MCF 10A (cell line): ENCODE measurements at regions not wholly inside any gene's neighbourhood (a gene's known extent, or its start where the extent isn't known, plus 50 kb on each side); places are given as distances from the start of the nearest gene placed in this dataset.
"Not testable (repeated sequence)": the region's sequence is repeated elsewhere in the genome, so short reads cannot be mapped to it uniquely, and the experiment has no call there.

Experiments
- BruUV-seq: library from RNA; stranded (reverse); fragments of 400-500 nt; replicated peaks from 2 replicates; lab custom pipeline; 2021; lab: Mats Ljungman, UMichigan
- CTCF ChIA-PET: fragments of 300-600 bp; sonication (Branson Sonifier 250); formaldehyde crosslinking; extraction: SDS; loops from one replicate; lab custom pipeline; 2021; ENCODE audit warnings: antibody characterized with exemption, inconsistent platforms; lab: Yijun Ruan, JAX
- POLR2A ChIA-PET: fragments of 300-600, 350-650 bp; sonication (Branson Sonifier 250); formaldehyde crosslinking; extraction: SDS; loops from one replicate; lab custom pipeline; 2020; ENCODE audit warnings: antibody characterized with exemption, inconsistent platforms; lab: Yijun Ruan, JAX
- DNase-seq: peaks from one replicate; pipeline ENCODE4 v3.0.0-alpha.2; 2018; ENCODE audit not compliant: unreplicated experiment
- H3K27ac Mint-ChIP-seq: one replicate; pipeline ENCODE4 v1.8.0; 2022; ENCODE audit warnings: mild to moderate bottlenecking, low read depth, mixed read lengths; ENCODE audit not compliant: unreplicated experiment
- H3K27me3 Mint-ChIP-seq: one replicate; pipeline ENCODE4 v1.8.0; 2022; ENCODE audit warnings: mixed read lengths; ENCODE audit not compliant: insufficient read depth, unreplicated experiment
- H3K36me3 Mint-ChIP-seq: one replicate; pipeline ENCODE4 v1.8.0; 2022; ENCODE audit warnings: mild to moderate bottlenecking, moderate library complexity, mixed read lengths; ENCODE audit not compliant: insufficient read depth, unreplicated experiment
- H3K4me1 Mint-ChIP-seq: one replicate; pipeline ENCODE4 v1.8.0; 2022; ENCODE audit warnings: mixed read lengths; ENCODE audit not compliant: insufficient read depth, unreplicated experiment
- H3K4me3 Mint-ChIP-seq: one replicate; pipeline ENCODE4 v1.8.0; 2022; ENCODE audit warnings: mild to moderate bottlenecking, moderate library complexity, mixed read lengths; ENCODE audit not compliant: unreplicated experiment
- H3K9me3 Mint-ChIP-seq: one replicate; pipeline ENCODE4 v1.8.0; 2022; ENCODE audit warnings: mixed read lengths; ENCODE audit not compliant: unreplicated experiment
- CTCF ChIP-seq: fragments of 200-600 bp; IDR thresholded peaks from one replicate; pipeline ENCODE4 v1.8.0; 2022; ENCODE audit warnings: antibody characterized with exemption, mild to moderate bottlenecking; ENCODE audit not compliant: unreplicated experiment
- intact Hi-C: fragments of 100-400 bp; cut with micrococcal nuclease; formaldehyde crosslinking; loops from 2 replicates; pipeline ENCODE4 v1.14.1; 2022

GRCh38 chr14:106235356-106236159 lies 709.2 kb downstream of the TMEM121 start:
- Mint-ChIP-seq H3K27me3 (peaks cover 80% of the 10 kb centered on the region), H3K4me3 (no peak overlapping the region), H3K9me3 (no peaks in the 10 kb centered on the region), H3K36me3 (no peaks in the 10 kb centered on the region), H3K4me1 (no peaks in the 10 kb centered on the region), H3K27ac (no peak overlapping the region)
- ChIA-PET CTCF (interaction anchor here (0.6 to 2.2 kb wide), 2 partner anchors 21 to 120 kb away, joined by 4 to 6 read pairs; no protein-coding TSS in a partner anchor), POLR2A (no interaction called here)
- intact Hi-C loops, result no loop called here
- no peak for TF ChIP-seq CTCF
- DNase-seq, result no peak
- no TSS peak for BruUV-seq

- H3K4me3 Mint-ChIP-seq, result no peak overlapping the region
- CTCF ChIA-PET, result interaction anchor here (1.3 kb wide), 1 partner anchor 8 kb away, joined by 13 read pairs; no protein-coding TSS in a partner anchor
- intact Hi-C loops, result no loop called here
These were observed 722.2 kb downstream of the TMEM121 start for GRCh38 chr14:106248321-106249192.

GRCh38 chr14:106253995-106254394 lies 727.6 kb downstream of the TMEM121 start:
- H3K27ac Mint-ChIP-seq, H3K4me1 Mint-ChIP-seq, H3K9me3 Mint-ChIP-seq, intact Hi-C loops, H3K4me3 Mint-ChIP-seq, POLR2A ChIA-PET, H3K36me3 Mint-ChIP-seq, CTCF ChIA-PET, DNase-seq, BruUV-seq: not testable (repeated sequence)
- H3K27me3 Mint-ChIP-seq, result peaks cover 76% of the 10 kb centered on the region

More at GRCh38 chr14:106248321-106249192, 722.2 kb downstream of the TMEM121 start:
- Mint-ChIP-seq H3K9me3 (peaks cover 5% of the 10 kb centered on the region), H3K4me1 (no peaks in the 10 kb centered on the region), H3K27ac (no peak overlapping the region), H3K36me3 (no peaks in the 10 kb centered on the region), H3K27me3 (peaks cover 62% of the 10 kb centered on the region)
- DNase-seq, result no peak
- POLR2A ChIA-PET, result no interaction called here
- no TSS peak for BruUV-seq
- TF ChIP-seq CTCF, result no peak

GRCh38 chr14:106257569-106257994 lies 731.2 kb downstream of the TMEM121 start:
- H3K4me3 Mint-ChIP-seq, POLR2A ChIA-PET, H3K36me3 Mint-ChIP-seq, BruUV-seq, H3K9me3 Mint-ChIP-seq, H3K4me1 Mint-ChIP-seq, H3K27ac Mint-ChIP-seq, intact Hi-C loops: not testable (repeated sequence)
- peak; percentile 52 for TF ChIP-seq CTCF
- H3K27me3 Mint-ChIP-seq, result peaks cover 90% of the 10 kb centered on the region
- CTCF ChIA-PET, result interaction anchor here (0.5 to 3.0 kb wide), 12 partner anchors 10 to 527 kb away, joined by 3 to 13 read pairs (median 4); no protein-coding TSS in a partner anchor
- peak; percentile 64 for DNase-seq
